ENCODE measurements at regions not wholly inside any gene's neighbourhood (a gene's known extent, or its start where the extent isn't known, plus 50 kb on each side); places are given as distances from the start of the nearest gene placed in this dataset.
"Not testable (repeated sequence)": the region's sequence is repeated elsewhere in the genome, so short reads cannot be mapped to it uniquely, and the experiment has no call there.

DNA sequence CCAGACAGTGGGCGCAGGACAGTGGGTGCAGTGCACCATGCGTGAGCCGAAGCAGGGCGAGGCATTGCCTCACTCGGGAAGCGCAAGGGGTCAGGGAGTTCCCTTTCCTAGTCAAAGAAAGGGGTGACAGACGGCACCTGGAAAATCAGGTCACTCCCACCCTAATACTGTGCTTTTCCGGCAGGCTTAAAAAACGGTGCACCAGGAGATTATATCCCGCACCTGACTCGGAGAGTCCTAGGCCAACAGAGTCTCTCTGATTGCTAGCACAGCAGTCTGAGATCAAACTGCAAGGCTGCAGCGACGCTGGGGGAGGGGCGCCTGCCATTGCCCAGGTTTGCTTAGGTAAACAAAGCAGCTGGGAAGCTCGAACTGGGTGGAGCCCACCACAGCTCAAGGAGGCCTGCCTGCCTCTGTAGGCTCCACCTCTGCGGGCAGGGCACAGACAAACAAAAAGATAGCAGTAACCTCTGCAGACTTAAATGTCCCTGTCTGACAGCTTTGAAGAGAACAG lies 116.4 kb downstream of the CXCL12 start:
- DNase-seq (ENCODE audit: low spot score), result not testable (repeated sequence)

- no peak for DNase-seq (ENCODE audit: low spot score)
Measured at GRCh38 chr10:44267007-44267406, 117.9 kb downstream of the CXCL12 start.

- no peak for DNase-seq (ENCODE audit: low spot score)
Measured at GRCh38 chr10:44264244-44264643, 120.7 kb downstream of the CXCL12 start.

GRCh38 chr10:44263771-44264170 lies 121.1 kb downstream of the CXCL12 start:
- no peak for DNase-seq (ENCODE audit: low spot score)

- DNase-seq (ENCODE audit: low spot score), result no peak
Measured at GRCh38 chr10:44262551-44263251, 122.2 kb downstream of the CXCL12 start.

GRCh38 chr10:44261710-44262455 lies 123.0 kb downstream of the CXCL12 start:
- DNase-seq (ENCODE audit: low spot score), result no peak

DNA sequence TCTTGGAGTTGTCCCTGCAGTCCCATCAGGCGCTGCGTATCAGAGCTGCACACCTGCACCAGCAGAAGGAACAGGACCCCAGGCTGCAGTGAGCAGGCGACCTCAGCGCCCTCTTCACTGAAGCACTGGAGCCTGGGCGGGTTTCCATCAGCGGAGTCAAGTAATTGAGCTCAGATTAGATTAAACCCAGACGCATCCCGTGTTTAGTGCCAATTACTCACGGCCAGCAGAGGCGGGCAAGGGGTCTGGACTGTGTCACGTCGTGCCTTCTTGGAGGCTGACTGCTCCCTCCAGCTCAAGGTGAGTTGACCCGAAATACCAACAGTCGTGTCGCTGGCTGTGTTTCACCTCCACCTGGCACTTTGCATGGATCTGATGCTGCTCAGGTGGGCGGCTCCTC lies 123.6 kb downstream of the CXCL12 start:
- no peak for DNase-seq (ENCODE audit: low spot score)

- DNase-seq (ENCODE audit: low spot score), result no peak
Measured at GRCh38 chr10:44260286-44260928, 124.5 kb downstream of the CXCL12 start.

DNA sequence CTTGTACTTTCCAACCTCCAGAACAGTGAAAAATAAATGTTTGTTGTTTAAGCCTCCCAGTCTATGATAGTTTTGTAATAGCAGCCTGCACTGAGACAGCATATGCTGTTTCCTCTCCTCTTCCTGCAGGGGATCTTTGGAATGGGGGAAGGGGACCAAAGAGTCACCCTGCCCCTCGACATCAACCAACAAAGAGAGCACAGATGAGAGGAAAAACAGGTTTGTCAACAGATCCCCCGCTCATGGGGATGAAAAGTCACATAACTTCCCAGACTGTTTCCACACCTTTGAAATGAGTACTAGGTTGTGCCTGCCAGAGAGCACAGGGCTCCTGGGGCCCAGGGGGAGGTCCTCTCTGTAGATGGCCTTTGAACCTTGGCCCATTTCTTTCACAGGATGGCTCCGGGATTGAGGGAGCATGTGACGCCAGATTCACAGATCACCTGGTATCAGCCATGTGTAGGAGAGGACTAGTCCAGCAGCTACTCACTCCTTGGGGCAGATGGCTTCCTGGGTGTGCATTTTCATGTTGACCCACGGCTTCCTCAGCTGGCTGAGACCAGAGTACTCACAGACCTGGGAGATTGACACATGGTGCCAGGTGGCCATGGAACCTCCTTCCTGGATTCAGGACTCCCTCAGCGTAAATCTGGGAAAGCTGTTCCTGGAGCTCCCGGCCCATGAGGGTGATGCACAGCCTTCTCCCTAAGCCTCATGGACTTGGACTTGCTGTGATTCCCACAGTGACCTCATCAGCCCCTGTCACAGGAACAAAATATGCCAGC lies 125.6 kb downstream of the CXCL12 start:
- no peak for DNase-seq (ENCODE audit: low spot score)

- DNase-seq (ENCODE audit: low spot score), result no peak
Measured at GRCh38 chr10:44258460-44259089, 126.3 kb downstream of the CXCL12 start.

GRCh38 chr10:44258019-44258418 lies 126.9 kb downstream of the CXCL12 start:
- no peak for DNase-seq (ENCODE audit: low spot score)

GRCh38 chr10:44253769-44254462 lies 131.0 kb downstream of the CXCL12 start:
- peak; percentile 70 for DNase-seq (ENCODE audit: low spot score)

DNA sequence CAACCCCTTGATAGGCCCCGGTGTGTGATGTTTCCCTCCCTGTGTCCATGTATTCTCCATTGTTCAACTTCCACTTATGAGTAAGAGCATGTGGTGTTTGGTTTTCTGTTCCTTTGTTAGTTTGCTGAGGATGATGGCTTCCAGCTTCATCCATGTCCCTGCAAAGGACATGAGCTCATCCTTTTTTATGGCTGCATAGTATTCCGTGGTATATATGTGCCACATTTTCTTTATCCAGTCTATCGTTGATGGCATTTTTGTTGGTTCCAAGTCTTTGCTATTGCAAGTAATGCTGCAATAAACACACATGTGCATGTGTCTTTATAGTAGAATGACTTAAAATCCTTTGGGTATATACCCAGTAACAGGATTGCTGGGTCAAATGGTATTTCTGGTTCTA lies 132.3 kb downstream of the CXCL12 start:
- DNase-seq (ENCODE audit: low spot score), result not testable (repeated sequence)

DNA sequence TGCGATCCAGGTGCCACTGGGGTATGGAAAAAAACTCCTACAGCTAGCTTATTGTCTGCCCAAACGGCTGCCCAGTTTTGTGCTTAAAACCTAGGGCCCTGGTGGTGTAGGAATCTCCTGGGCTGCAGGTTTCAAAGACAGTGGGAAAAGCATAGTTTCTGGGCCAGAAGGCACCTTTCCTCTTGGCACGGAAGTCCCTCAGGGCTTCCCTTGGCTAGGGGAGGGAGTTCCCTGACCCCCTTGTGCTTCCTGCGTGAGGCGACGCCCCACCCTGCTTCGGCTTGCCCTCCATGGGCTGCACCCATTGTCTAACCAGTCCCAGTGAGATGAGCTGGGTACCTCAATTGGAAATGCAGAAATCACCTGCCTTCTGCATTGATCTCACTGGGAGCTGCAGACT lies 135.0 kb downstream of the CXCL12 start:
- DNase-seq (ENCODE audit: low spot score), result not testable (repeated sequence)

GRCh38 chr10:44249490-44249889 lies 135.4 kb downstream of the CXCL12 start:
- no peak for DNase-seq (ENCODE audit: low spot score)

- not testable (repeated sequence) for DNase-seq (ENCODE audit: low spot score)
Measured at GRCh38 chr10:44246700-44247099, 138.2 kb downstream of the CXCL12 start.

DNA sequence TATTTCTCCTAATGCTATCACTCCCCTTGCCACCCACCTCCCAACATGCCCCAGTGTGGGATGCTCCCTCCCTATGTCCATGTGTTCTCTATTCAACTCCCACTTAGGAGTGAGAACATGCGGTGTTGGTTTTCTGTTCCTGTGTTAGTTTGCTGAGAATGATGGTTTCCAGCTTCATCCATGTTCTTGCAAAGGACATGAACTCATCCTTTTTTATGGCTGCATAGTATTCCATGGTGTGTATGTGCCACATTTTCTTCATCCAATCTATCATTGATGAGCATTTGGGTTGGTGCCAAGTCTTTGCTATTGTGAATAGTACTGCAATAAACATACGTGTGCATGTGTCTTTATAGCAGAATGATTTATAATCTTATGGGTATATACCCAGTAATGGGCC lies 138.6 kb downstream of the CXCL12 start:
- not testable (repeated sequence) for DNase-seq (ENCODE audit: low spot score)

DNA sequence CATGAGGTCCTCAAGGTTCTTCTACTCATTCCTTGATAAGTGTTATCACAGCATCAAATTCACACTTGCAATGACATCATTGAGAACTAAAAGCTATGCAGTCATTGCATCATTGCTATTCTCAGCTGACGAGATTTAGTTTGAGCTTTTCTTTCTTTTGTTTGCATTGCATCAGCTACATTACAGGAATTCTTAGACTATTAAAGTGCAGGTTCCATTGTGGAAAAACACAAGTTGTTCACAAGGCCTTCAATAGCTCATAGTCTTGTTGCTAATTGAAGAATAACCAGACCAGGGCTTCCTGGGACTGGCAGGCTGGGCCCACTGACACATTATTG lies 139.3 kb downstream of the CXCL12 start:
- no peak for DNase-seq (ENCODE audit: low spot score)

- DNase-seq (ENCODE audit: low spot score), result no peak
Measured at GRCh38 chr10:44244745-44245600, 139.9 kb downstream of the CXCL12 start.

DNA sequence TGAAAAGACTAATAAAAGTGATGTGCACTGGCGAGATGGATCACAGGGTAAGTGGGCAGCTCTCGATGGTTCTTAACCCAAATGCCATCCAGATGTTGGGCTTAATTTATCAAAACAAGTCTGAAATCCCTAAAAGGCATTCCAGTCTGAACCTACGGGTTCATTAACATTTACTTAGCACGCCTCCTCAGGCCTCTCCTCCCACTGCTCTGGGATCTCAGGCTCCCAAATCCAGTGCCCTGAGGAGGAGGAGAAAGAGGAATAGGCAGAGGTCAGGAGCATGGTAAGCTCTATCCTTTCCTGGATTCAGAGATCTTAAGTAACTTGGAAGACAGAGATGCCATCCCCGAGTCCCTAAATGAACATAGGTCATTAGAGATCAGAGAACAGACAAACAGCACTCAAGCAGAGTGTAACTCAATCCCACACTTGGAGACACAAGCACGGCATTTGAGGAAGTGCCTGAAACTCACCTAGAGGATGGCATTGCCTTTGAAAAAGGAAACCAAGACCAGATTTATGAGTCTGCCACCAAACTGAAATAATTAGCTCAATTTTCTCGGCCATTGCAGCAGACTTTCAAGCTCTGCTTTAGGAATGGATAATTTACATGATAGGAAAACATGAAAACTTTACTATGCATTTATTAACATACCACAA lies 140.9 kb downstream of the CXCL12 start:
- DNase-seq (ENCODE audit: low spot score), result no peak
